ENCODE measurements at regions not wholly inside any gene's neighbourhood (a gene's known extent, or its start where the extent isn't known, plus 50 kb on each side); places are given as distances from the start of the nearest gene placed in this dataset.

DNA sequence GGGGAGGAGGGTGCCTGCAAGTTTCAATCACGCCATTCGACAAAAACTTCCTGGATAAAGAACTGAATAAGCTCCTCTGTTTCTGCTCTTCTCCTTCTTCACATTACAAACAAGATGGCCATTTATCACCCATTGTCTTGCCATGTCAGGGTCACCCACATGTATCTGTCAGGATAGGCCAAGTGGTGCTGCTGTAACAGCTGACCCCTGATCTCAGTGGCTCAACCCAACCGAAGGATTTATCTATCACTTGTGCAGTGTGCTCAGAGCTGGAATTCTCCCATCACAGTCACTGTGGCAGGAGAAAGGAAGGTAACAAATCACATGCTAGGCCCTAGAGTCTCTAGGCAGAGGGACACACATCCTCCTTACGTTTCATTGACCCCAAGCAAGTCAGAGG is 210.0 kb upstream of the CDH5 start:
- intact Hi-C loops (cut with DNase I, micrococcal nuclease) = no loop called here
- Histone ChIP-seq H3K4me3 (no peak overlapping the region), H3K36me3 (ENCODE audit: low read depth) (no peaks in the 10 kb centered on the region), H3K4me1 (ENCODE audit: low read depth) (peaks cover 3% of the 10 kb centered on the region), H3K9me3 (no peaks in the 10 kb centered on the region)
- ATAC-seq (no peak), DNase-seq (no peak)
- TF ChIP-seq, protein P1, sequence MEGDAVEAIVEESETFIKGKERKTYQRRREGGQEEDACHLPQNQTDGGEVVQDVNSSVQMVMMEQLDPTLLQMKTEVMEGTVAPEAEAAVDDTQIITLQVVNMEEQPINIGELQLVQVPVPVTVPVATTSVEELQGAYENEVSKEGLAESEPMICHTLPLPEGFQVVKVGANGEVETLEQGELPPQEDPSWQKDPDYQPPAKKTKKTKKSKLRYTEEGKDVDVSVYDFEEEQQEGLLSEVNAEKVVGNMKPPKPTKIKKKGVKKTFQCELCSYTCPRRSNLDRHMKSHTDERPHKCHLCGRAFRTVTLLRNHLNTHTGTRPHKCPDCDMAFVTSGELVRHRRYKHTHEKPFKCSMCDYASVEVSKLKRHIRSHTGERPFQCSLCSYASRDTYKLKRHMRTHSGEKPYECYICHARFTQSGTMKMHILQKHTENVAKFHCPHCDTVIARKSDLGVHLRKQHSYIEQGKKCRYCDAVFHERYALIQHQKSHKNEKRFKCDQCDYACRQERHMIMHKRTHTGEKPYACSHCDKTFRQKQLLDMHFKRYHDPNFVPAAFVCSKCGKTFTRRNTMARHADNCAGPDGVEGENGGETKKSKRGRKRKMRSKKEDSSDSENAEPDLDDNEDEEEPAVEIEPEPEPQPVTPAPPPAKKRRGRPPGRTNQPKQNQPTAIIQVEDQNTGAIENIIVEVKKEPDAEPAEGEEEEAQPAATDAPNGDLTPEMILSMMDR (IDR thresholded peaks at IDR 0.05) = no peak

DNA sequence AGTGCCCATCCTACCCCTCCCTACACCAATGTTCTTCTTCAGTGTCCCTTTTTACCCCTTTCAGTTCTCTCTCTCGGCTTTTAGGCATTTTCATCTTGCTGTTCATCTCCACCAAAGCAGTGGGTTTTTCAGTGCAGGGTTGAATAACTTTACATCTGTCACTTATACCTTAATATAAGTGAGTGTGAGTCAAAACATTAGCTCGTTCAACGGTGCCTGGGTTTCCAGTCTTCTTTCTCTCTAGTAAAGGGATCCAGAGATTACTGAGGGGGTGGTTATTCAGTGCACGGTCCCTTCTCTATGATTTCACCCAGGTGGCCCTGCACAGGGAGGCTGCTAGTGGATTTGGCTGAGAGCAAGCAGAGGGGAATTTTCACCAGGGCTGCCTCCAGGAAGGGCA is 210.6 kb upstream of the CDH5 start:
- no peaks in the 10 kb centered on the region for H3K9me3 ChIP-seq
- peaks cover 3% of the 10 kb centered on the region for H3K4me1 ChIP-seq (ENCODE audit: low read depth)
- ATAC-seq (no peak), DNase-seq (no peak)
- intact Hi-C loops (cut with DNase I, micrococcal nuclease) = no loop called here
- TF ChIP-seq, protein P1 (IDR thresholded peaks at IDR 0.05) = no peak
- H3K36me3 ChIP-seq (ENCODE audit: low read depth) = no peaks in the 10 kb centered on the region
- H3K4me3 ChIP-seq = no peak overlapping the region

DNA sequence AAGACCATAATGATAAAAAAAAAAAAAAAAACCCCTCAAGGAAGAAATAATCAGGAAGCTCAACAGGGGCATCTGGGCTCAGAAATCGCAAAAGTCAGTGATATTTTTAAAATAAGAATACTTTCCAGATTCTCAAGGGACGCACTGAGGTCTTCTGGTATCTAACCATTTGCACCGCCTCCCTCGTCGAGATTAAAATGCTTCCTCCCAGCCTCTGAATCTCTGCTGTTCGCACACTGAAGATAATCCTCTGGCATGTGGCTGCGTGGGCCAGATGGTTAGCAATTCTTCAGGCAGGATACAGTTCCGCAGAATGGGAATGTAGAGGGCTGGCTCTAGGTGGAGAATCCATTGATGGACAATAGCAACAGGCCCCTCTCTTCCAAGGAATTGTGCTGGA is 211.7 kb upstream of the CDH5 start:
- H3K4me1 ChIP-seq (ENCODE audit: low read depth) = peaks cover 3% of the 10 kb centered on the region
- H3K4me3 ChIP-seq = no peak overlapping the region
- ATAC-seq = no peak
- H3K9me3 ChIP-seq = no peaks in the 10 kb centered on the region
- DNase-seq = no peak
- H3K36me3 ChIP-seq (ENCODE audit: low read depth) = no peaks in the 10 kb centered on the region
- intact Hi-C loops (cut with DNase I, micrococcal nuclease) = no loop called here
- TF ChIP-seq, protein P1 (IDR thresholded peaks at IDR 0.05) = no peak

DNA sequence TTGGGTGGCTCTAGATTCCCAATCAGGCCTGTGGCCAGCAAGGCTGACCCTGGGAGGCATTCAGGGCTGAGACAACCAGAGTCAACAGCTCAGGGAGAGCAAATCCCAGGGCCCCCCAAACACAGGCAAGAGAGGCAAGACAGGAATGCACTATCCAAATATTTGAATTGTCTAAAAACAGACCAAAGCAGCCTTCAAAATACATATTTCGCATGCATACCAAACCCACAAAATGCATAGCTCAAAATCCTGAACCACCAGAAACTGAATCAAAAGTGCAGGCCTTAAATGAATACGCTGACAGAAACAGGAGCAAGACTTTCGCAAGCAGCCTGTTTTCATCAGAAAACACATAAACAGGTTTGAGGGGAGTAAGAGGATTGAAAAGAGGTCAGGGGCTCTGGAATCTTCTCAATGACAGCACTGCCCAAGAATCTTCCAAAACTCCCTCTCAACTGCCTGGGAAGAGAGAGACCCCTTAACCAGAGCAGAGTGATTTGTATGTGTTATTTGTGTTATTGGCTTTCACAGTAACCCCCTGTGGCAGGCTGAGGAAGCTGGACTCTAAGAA is 213.6 kb upstream of the CDH5 start:
- intact Hi-C loops (cut with DNase I, micrococcal nuclease) = no loop called here
- Histone ChIP-seq H3K4me3 (no peak overlapping the region), H3K36me3 (ENCODE audit: low read depth) (no peaks in the 10 kb centered on the region), H3K9me3 (no peaks in the 10 kb centered on the region), H3K4me1 (ENCODE audit: low read depth) (peaks cover 3% of the 10 kb centered on the region)
- TF ChIP-seq, protein P1 (IDR thresholded peaks at IDR 0.05) = no peak
- ATAC-seq = no peak
- no peak for DNase-seq

DNA sequence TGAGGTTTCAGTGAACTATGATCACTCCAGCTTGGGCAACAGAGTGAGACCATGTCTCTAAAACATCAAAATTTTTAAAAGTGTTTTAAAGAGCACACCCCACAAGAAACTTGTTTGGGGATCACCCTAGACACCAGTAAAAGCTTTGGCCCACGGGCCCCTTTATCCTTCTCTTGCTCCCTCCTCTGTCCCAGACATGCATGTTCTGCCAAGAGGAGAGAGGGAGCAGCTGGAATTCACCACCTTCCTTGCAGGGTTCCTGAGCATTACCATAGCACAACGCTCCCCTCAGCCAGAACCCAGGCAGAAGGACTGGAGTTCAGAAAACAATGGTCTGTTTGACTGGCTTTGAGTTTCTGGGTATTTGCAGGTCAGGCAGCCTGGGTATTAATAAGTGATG is 214.3 kb upstream of the CDH5 start:
- ATAC-seq (no peak), DNase-seq (no peak)
- Histone ChIP-seq H3K36me3 (ENCODE audit: low read depth) (no peaks in the 10 kb centered on the region), H3K9me3 (no peaks in the 10 kb centered on the region), H3K4me1 (ENCODE audit: low read depth) (peaks cover 3% of the 10 kb centered on the region), H3K4me3 (no peak overlapping the region)
- intact Hi-C loops (cut with DNase I, micrococcal nuclease) = no loop called here
- TF ChIP-seq, protein P1 (IDR thresholded peaks at IDR 0.05) = no peak
